Trophoblast cell (in vitro differentiated cells and primary cell): ENCODE measurements at regions not wholly inside any gene's neighbourhood (a gene's known extent, or its start where the extent isn't known, plus 50 kb on each side); places are given as distances from the start of the nearest gene placed in this dataset.
A peak's percentile ranks its signal among the peaks of the same experiment; 100 is the strongest.
"Not testable (repeated sequence)": the region's sequence is repeated elsewhere in the genome, so short reads cannot be mapped to it uniquely, and the experiment has no call there.

ENCODE experiments used
- DNase-seq, 2 donors: peaks; one replicate each; pipeline ENCODE4 v3.0.0-alpha.2; 2016
- H2AFZ ChIP-seq: 2 replicates; pipeline ENCODE4 v1.6.1; 2013; ENCODE audit warnings: low read length, moderate library complexity, mild to moderate bottlenecking; ENCODE audit not compliant: insufficient read depth, poor library complexity
- H2AK5ac ChIP-seq: 2 replicates; pipeline ENCODE4 v1.6.1; 2013; ENCODE audit warnings: mild to moderate bottlenecking, low read length
- H2BK120ac ChIP-seq: 2 replicates; pipeline ENCODE4 v1.6.1; 2013; ENCODE audit warnings: low read length, mild to moderate bottlenecking, moderate library complexity; ENCODE audit not compliant: insufficient read depth, poor library complexity
- H2BK12ac ChIP-seq: 2 replicates; pipeline ENCODE4 v1.6.1; 2013; ENCODE audit warnings: mild to moderate bottlenecking, low read length, moderate library complexity
- H2BK5ac ChIP-seq: 2 replicates; pipeline ENCODE4 v1.6.1; 2013; ENCODE audit warnings: low read length, low read depth, moderate library complexity, mild to moderate bottlenecking; ENCODE audit not compliant: poor library complexity
- H3K14ac ChIP-seq: 2 replicates; pipeline ENCODE4 v1.6.1; 2013; ENCODE audit warnings: mild to moderate bottlenecking, low read length
- H3K18ac ChIP-seq: 2 replicates; pipeline ENCODE4 v1.6.1; 2013; ENCODE audit warnings: mild to moderate bottlenecking, low read length
- H3K23ac ChIP-seq: 2 replicates; pipeline ENCODE4 v1.6.1; 2013; ENCODE audit warnings: low read length
- H3K27ac ChIP-seq: 2 replicates; pipeline ENCODE4 v1.5.1; 2013; ENCODE audit warnings: low read depth, mild to moderate bottlenecking, inconsistent platforms, low read length, moderate library complexity
- H3K27me3 ChIP-seq: 2 replicates; pipeline ENCODE4 v1.6.1; 2013; ENCODE audit warnings: inconsistent platforms, mild to moderate bottlenecking, low read length, moderate library complexity; ENCODE audit not compliant: insufficient read depth
- H3K36me3 ChIP-seq, 2 experiments: 1 replicate in 1 of 2; 2 replicates in 1 of 2; pipeline ENCODE4 v1.6.1; 2013; ENCODE audit warnings: low read length in 2 of 2, mild to moderate bottlenecking in 2 of 2, moderate library complexity in 1 of 2; ENCODE audit not compliant: insufficient read depth in 2 of 2, control insufficient read depth in 1 of 2
- H3K4ac ChIP-seq: 2 replicates; pipeline ENCODE4 v1.6.1; 2013; ENCODE audit warnings: low read depth, mild to moderate bottlenecking, low read length, moderate library complexity
- H3K4me1 ChIP-seq, 2 experiments: 1 replicate in 1 of 2; 2 replicates in 1 of 2; pipeline ENCODE4 v1.6.1; 2013; ENCODE audit warnings: low read length in 2 of 2, mild to moderate bottlenecking in 2 of 2, moderate library complexity in 1 of 2; ENCODE audit not compliant: insufficient read depth in 2 of 2, control insufficient read depth in 1 of 2
- H3K4me2 ChIP-seq: 2 replicates; pipeline ENCODE4 v1.6.1; 2013; ENCODE audit warnings: inconsistent platforms, mild to moderate bottlenecking, low read length, moderate library complexity
- H3K4me3 ChIP-seq: 2 replicates; pipeline ENCODE4 v1.5.1; 2013; ENCODE audit warnings: mild to moderate bottlenecking, low read depth, low read length, inconsistent platforms
- H3K79me1 ChIP-seq: one replicate; pipeline ENCODE4 v1.6.1; 2013; ENCODE audit warnings: low read length
- H3K79me2 ChIP-seq: 2 replicates; pipeline ENCODE4 v1.6.1; 2013; ENCODE audit warnings: low read length, mild to moderate bottlenecking; ENCODE audit not compliant: control insufficient read depth, insufficient read depth, poor library complexity
- H3K9ac ChIP-seq: 2 replicates; pipeline ENCODE4 v1.6.1; 2013; ENCODE audit warnings: mild to moderate bottlenecking, low read length
- H3K9me3 ChIP-seq: 2 replicates; pipeline ENCODE4 v1.6.1; 2013; ENCODE audit warnings: low read depth, mild to moderate bottlenecking, control low read depth, inconsistent platforms, low read length; ENCODE audit not compliant: insufficient read depth
- H4K12ac ChIP-seq: 2 replicates; pipeline ENCODE4 v1.6.1; 2013; ENCODE audit warnings: low read depth, mild to moderate bottlenecking, low read length, moderate library complexity
- H4K8ac ChIP-seq: 2 replicates; pipeline ENCODE4 v1.6.1; 2013; ENCODE audit warnings: low read depth, mild to moderate bottlenecking, low read length, moderate library complexity
- H4K91ac ChIP-seq: one replicate; pipeline ENCODE4 v1.6.1; 2013; ENCODE audit warnings: low read depth, mild to moderate bottlenecking, low read length, moderate library complexity
- WGBS: extraction: QIAGEN DNeasy Blood & Tissue Kit; methylation state at CpG from one replicate; pipeline ENCODE4 v1.1.7; 2013; ENCODE audit warnings: missing lambda C conversion rate; ENCODE audit not compliant: insufficient read length, insufficient coverage; ENCODE audit errors: extremely low coverage; 5-methylcytosine and 5-hydroxymethylcytosine counted together

DNA sequence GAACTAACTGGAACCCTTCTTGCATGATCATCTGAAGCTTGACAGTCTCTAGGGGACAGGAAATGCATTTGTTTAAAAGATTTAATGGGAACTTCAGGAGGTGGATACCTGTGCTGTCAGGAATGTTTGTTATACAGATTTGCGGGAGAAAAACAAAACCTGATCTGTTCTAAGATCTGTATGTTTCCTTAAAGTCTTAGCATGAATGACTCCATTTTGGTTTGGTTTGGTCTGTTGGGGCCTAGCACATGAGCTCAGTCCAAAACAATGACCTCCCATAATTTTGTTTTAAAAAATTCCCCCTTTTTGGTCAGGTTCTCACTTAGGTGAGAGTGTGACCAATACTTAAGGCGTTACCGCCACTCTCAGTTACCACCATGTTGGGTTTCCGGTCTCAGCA is 138.7 kb downstream of the AKR1D1 start:
- no peak overlapping the region for H4K12ac ChIP-seq
- H3K79me2 ChIP-seq = no peaks in the 10 kb centered on the region
- no peak overlapping the region for H3K27ac ChIP-seq
- H3K4me2 ChIP-seq = no peak overlapping the region
- no peak overlapping the region for H3K4ac ChIP-seq
- no peaks in the 10 kb centered on the region for H3K79me1 ChIP-seq
- H3K4me1 ChIP-seq = no peaks in the 10 kb centered on the region
- H3K18ac ChIP-seq = no peak overlapping the region
- no peaks in the 10 kb centered on the region for H3K27me3 ChIP-seq
- no peak overlapping the region for H2BK120ac ChIP-seq
- no peak overlapping the region for H4K91ac ChIP-seq
- H2AK5ac ChIP-seq = no peak overlapping the region
- no peak overlapping the region for H3K23ac ChIP-seq
- WGBS = no CpG with 5 or more reads among the region's 4 CpGs
- no peak overlapping the region for H2AFZ ChIP-seq
- no peak overlapping the region for H2BK12ac ChIP-seq
- no peaks in the 10 kb centered on the region for H3K36me3 ChIP-seq
- no peak for DNase-seq
- H3K4me3 ChIP-seq = no peak overlapping the region
- no peak overlapping the region for H2BK5ac ChIP-seq
- H4K8ac ChIP-seq = no peak overlapping the region
- H3K9ac ChIP-seq = no peak overlapping the region
- no peak overlapping the region for H3K14ac ChIP-seq
- no peaks in the 10 kb centered on the region for H3K9me3 ChIP-seq

GRCh38 chr7:138220321-138220720 is 144.1 kb downstream of the AKR1D1 start:
- not testable (repeated sequence) for H3K36me3 ChIP-seq, H3K27me3 ChIP-seq, H2AK5ac ChIP-seq, H3K4me1 ChIP-seq, H3K79me2 ChIP-seq, H3K79me1 ChIP-seq, H3K27ac ChIP-seq, H4K8ac ChIP-seq, H3K4ac ChIP-seq, DNase-seq, H2BK12ac ChIP-seq, H3K23ac ChIP-seq, H3K4me2 ChIP-seq, H4K12ac ChIP-seq, H2AFZ ChIP-seq, H2BK120ac ChIP-seq, H4K91ac ChIP-seq, H3K9ac ChIP-seq, H3K14ac ChIP-seq, H3K18ac ChIP-seq, H3K4me3 ChIP-seq, H2BK5ac ChIP-seq
- WGBS = no CpG with 5 or more reads among the region's 3 CpGs
- H3K9me3 ChIP-seq = peaks cover 13% of the 10 kb centered on the region

DNA sequence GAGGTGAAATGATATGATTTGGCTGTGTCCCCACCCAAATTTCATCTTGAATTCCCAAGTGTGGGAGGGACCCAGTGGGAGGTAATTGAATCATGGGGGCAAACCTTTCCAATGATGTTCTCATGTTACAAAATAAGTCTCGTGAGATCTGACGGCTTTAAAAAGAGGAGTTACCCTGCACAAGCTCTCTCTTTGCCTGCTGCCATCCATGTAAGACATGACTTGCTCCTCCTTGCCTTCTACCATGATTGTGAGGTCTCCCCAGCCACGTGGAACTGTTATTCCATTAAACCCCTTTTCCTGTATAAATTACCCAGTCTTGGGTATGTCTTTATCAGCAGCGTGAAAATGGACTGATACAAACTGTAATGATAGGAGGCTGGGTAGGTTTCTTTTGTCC is 145.1 kb downstream of the AKR1D1 start:
- H3K4me3 ChIP-seq, H2AK5ac ChIP-seq, H3K4me1 ChIP-seq, H3K4me2 ChIP-seq, H3K36me3 ChIP-seq, H4K12ac ChIP-seq, H3K4ac ChIP-seq, H2BK12ac ChIP-seq, H2AFZ ChIP-seq, DNase-seq, H3K9ac ChIP-seq, H2BK5ac ChIP-seq, H4K8ac ChIP-seq, H3K18ac ChIP-seq, H3K27me3 ChIP-seq, H3K79me1 ChIP-seq, H3K27ac ChIP-seq, H3K23ac ChIP-seq, H2BK120ac ChIP-seq, H3K14ac ChIP-seq, H4K91ac ChIP-seq, H3K79me2 ChIP-seq: not testable (repeated sequence)
- H3K9me3 ChIP-seq = peaks cover 13% of the 10 kb centered on the region
- no CpG with 5 or more reads among the region's 4 CpGs for WGBS

GRCh38 chr7:138223402-138223879 is 147.2 kb downstream of the AKR1D1 start:
- Histone ChIP-seq H4K91ac (no peak overlapping the region), H3K18ac (no peak overlapping the region), H3K27ac (no peak overlapping the region), H2AFZ (no peak overlapping the region), H3K79me2 (no peaks in the 10 kb centered on the region), H3K36me3 (peaks cover 3 to 5% of the 10 kb centered on the region in 2 experiments), H3K9me3 (peaks cover 13% of the 10 kb centered on the region), H3K9ac (no peak overlapping the region), H3K79me1 (peaks cover 3% of the 10 kb centered on the region), H4K12ac (no peak overlapping the region), H3K27me3 (no peaks in the 10 kb centered on the region), H3K4me3 (no peak overlapping the region), H3K23ac (no peak overlapping the region), H2BK5ac (no peak overlapping the region), H3K4me1 (peaks cover 0 to 3% of the 10 kb centered on the region in 2 experiments), H4K8ac (peak overlapping the region; percentile 2), H3K4ac (no peak overlapping the region), H2BK120ac (no peak overlapping the region), H3K4me2 (no peak overlapping the region), H2AK5ac (no peak overlapping the region), H3K14ac (no peak overlapping the region), H2BK12ac (no peak overlapping the region)
- DNase-seq = no peak
- no CpG with 5 or more reads among the region's 2 CpGs for WGBS
